HPDE6-E6E7 (cell line): ENCODE measurements at regions not wholly inside any gene's neighbourhood (a gene's known extent, or its start where the extent isn't known, plus 50 kb on each side); places are given as distances from the start of the nearest gene placed in this dataset.
"Not testable (repeated sequence)": the region's sequence is repeated elsewhere in the genome, so short reads cannot be mapped to it uniquely, and the experiment has no call there.

Experiments used
- DNase-seq: peaks from one replicate; pipeline ENCODE4 v3.0.0; 2011; ENCODE audit warnings: missing footprints; ENCODE audit errors: extremely low spot score

DNA sequence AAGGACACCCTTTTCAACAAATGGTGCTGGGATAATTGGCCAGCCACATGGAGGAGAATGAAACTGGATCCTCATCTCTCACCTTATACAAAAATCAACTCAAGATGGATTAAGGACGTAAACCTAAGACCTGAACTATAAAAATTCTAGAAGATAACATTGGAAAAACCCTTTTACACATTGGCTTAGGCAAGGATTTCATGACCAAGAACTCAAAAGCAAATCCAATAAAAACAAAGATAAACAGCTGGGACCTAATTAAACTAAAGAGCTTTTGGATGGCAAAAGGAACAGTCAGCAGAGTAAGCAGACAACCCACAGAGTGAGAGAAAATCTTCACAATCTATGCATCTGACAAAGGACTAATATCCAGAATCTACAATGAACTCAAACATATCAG, 96.9 kb upstream of the BNIP2 start:
- not testable (repeated sequence) for DNase-seq

- DNase-seq, result not testable (repeated sequence)
Measured at GRCh38 chr15:59783774-59784520, 94.8 kb upstream of the BNIP2 start.

GRCh38 chr15:59779110-59779509, 90.0 kb upstream of the BNIP2 start:
- no peak for DNase-seq

DNA sequence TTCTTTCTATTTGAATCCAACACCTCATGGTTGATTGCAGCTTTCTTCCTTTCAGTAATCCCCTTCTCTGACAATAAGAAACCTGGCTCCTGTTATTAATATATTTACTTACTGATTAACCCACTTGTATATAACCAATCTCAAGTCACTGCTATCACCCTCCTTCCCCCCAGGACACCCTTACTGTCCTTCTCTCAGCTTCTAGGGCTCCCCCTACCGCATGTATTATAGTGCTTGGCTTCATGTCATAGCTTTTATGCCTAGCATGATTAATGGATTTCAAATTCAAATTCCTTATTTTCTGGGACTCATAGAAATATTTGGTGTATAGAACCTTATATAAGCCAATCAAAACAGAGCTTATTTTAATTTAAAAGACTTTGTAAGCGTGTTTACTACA, 75.7 kb upstream of the BNIP2 start:
- DNase-seq, result no peak

- DNase-seq, result no peak
Measured at GRCh38 chr15:59762558-59762957, 73.4 kb upstream of the BNIP2 start.

GRCh38 chr15:59760256-59760655, 71.1 kb upstream of the BNIP2 start:
- DNase-seq, result not testable (repeated sequence)

DNA sequence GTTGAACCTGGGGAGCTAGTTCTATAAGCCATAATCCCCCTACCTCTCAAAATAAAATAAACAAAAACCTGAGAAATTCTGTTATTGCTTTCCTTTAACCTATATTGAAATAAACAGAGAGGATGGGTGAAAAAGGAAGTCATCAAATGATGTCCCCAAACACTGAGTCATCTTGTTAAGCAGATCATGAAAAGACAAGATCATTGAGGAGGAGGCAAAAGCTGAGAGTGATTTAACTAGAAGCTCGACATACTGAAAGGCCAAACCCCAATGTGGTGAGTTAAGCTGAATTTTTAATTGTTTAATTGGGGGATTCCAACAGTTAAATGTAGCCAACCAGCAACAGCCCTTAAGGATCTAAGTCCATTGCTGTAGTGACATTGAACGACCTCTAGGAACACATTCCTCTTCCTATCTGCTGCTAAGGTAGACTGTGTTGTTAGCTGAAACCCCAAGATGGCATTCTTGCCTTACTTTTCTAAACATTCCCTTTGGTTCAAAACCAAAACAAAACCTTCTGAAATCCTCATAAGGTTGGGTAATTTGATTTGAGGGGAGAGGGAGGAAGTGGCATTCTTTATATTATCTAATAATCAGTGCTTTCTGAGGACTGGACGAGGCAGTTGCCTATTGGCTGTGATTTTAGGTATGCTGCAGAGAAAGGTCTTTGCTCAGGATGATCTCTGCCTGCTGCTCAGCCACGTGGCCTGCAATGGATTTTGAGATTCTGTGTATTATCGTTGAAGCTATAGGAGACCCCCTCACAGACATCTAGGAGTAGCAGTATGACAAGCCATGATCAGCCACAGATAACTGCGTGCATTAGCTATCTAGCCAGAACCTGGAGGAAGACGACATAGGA, 62.7 kb upstream of the BNIP2 start:
- DNase-seq, result peak; percentile 36

DNA sequence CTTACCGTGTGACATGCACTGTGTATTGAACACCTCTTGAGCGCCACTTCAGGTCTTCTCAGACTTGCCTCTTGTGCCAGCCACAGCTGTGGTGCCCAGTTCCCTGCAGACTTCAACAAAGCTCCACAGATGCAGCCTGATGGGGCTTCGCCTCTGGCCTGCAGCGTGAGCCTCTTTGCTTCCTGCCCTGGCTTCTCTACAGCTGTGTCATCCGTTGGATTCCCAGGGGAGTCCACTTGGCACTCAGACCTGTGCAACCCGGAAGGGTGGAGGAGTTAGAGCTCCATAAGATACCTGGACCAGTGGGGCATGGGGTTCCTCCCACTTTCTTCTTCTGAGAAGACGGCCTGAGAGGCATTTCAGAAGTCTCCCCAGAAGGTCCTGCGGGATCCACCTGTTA, 57.7 kb upstream of the BNIP2 start:
- no peak for DNase-seq

DNA sequence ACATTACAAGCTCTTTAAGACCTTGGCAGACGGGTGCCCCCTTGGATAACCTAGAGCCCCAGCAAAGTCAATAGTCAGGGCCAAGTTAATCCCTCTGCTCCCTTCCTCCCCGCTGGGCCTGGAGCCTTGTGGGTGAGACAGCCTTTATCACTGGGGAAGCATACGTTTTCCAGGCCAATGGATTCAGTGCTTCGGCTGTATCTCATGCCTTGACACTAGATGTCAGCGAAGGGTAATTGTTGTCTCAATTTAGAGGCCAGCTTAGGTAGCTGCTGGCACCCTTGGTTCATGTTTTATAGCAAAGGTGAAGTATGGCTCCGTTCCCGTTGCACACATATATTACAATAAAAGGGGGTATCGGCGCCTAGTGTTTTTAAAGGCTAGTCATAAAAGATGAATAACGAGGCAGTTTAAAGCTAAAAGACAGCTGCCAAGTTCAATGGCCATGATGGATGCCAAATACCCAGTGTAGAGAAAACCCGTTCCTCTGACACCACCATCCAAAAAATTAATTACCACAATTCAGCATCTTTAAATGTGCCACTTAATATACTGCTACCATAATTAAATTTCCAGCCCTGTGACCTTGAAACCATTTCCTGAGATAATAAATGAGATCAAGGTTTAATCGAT, 52.3 kb upstream of the BNIP2 start:
- DNase-seq, result peak; percentile 38

- DNase-seq, result no peak
Measured at GRCh38 chr15:59739557-59740186, 50.6 kb upstream of the BNIP2 start.
